Activated CD8-positive, alpha-beta memory T cell treated with anti-CD3 and anti-CD28 coated beads for 24 hours (primary cell): ENCODE measurements at regions not wholly inside any gene's neighbourhood (a gene's known extent, or its start where the extent isn't known, plus 50 kb on each side); places are given as distances from the start of the nearest gene placed in this dataset.

Experiments
- DNase-seq: peaks from one replicate; pipeline ENCODE4 v3.0.0-alpha.2; 2020

- no peak for DNase-seq
Measured at GRCh38 chr5:124088289-124089032, 576.5 kb downstream of the CSNK1G3 start.

GRCh38 chr5:124087752-124088151 is 575.8 kb downstream of the CSNK1G3 start:
- DNase-seq, result no peak

GRCh38 chr5:124080256-124080655 is 568.3 kb downstream of the CSNK1G3 start:
- no peak for DNase-seq

- DNase-seq, result no peak
Measured at GRCh38 chr5:124079062-124079461, 567.1 kb downstream of the CSNK1G3 start.

- no peak for DNase-seq
Measured at GRCh38 chr5:124074500-124074899, 562.5 kb downstream of the CSNK1G3 start.

- DNase-seq, result no peak
Measured at GRCh38 chr5:124072570-124072969, 560.6 kb downstream of the CSNK1G3 start.

GRCh38 chr5:124071039-124071438 is 559.1 kb downstream of the CSNK1G3 start:
- no peak for DNase-seq

- DNase-seq, result no peak
Measured at GRCh38 chr5:124065508-124065907, 553.5 kb downstream of the CSNK1G3 start.

- DNase-seq, result no peak
Measured at GRCh38 chr5:124064956-124065355, 553.0 kb downstream of the CSNK1G3 start.

- no peak for DNase-seq
Measured at GRCh38 chr5:124061663-124062062, 549.7 kb downstream of the CSNK1G3 start.

GRCh38 chr5:124061068-124061430 is 549.1 kb downstream of the CSNK1G3 start:
- DNase-seq, result no peak

GRCh38 chr5:124060413-124061067 is 548.6 kb downstream of the CSNK1G3 start:
- no peak for DNase-seq

GRCh38 chr5:124060011-124060410 is 548.0 kb downstream of the CSNK1G3 start:
- DNase-seq, result no peak

GRCh38 chr5:124059200-124059599 is 547.2 kb downstream of the CSNK1G3 start:
- no peak for DNase-seq

GRCh38 chr5:124057724-124058231 is 545.8 kb downstream of the CSNK1G3 start:
- no peak for DNase-seq

GRCh38 chr5:124056991-124057723 is 545.2 kb downstream of the CSNK1G3 start:
- DNase-seq, result no peak

GRCh38 chr5:124056326-124056990 is 544.5 kb downstream of the CSNK1G3 start:
- no peak for DNase-seq

- no peak for DNase-seq
Measured at GRCh38 chr5:124055751-124056150, 543.8 kb downstream of the CSNK1G3 start.

GRCh38 chr5:124054564-124054963 is 542.6 kb downstream of the CSNK1G3 start:
- no peak for DNase-seq

- no peak for DNase-seq
Measured at GRCh38 chr5:124053340-124053739, 541.4 kb downstream of the CSNK1G3 start.

GRCh38 chr5:124052201-124052600 is 540.2 kb downstream of the CSNK1G3 start:
- no peak for DNase-seq

- DNase-seq, result no peak
Measured at GRCh38 chr5:124050120-124050770, 538.3 kb downstream of the CSNK1G3 start.

- DNase-seq, result no peak
Measured at GRCh38 chr5:124045412-124045811, 533.4 kb downstream of the CSNK1G3 start.
